Stomach (tissue), 4 donors: ENCODE measurements at regions not wholly inside any gene's neighbourhood (a gene's known extent, or its start where the extent isn't known, plus 50 kb on each side); places are given as distances from the start of the nearest gene placed in this dataset.

Source experiments
- CTCF ChIP-seq, 7 experiments: fragments of 450-650 bp in 4 of 7; fragments of 200-600 bp in 3 of 7; sonication (generic) in 3 of 7; IDR thresholded peaks; one replicate each; pipeline ENCODE4 v1.5.1; 2016 to 2019; ENCODE audit warnings: antibody characterized with exemption in 7 of 7, control low read depth in 2 of 7, mild to moderate bottlenecking in 1 of 7
- POLR2A ChIP-seq, 4 donors: fragments of 450-650 bp; IDR thresholded peaks; one replicate each; pipeline ENCODE4 v1.6.1; 2016; ENCODE audit warnings: antibody characterized with exemption in 4 of 4, control low read depth in 2 of 4, mild to moderate bottlenecking in 1 of 4, moderate library complexity in 1 of 4
- POLR2AphosphoS5 ChIP-seq, 3 donors: sonication (generic); formaldehyde crosslinking; IDR thresholded peaks; one replicate each; pipeline ENCODE4 v1.6.1; 2016; ENCODE audit warnings: antibody characterized with exemption in 3 of 3

GRCh38 chr1:69290291-69290690 is 277.4 kb upstream of the LRRC7 start:
- no peak for TF ChIP-seq CTCF (IDR thresholded peaks at IDR 0.05)
- TF ChIP-seq POLR2A (IDR thresholded peaks at IDR 0.05): no peak
- no peak for TF ChIP-seq POLR2AphosphoS5 (IDR thresholded peaks at IDR 0.05)
